ENCODE measurements at regions not wholly inside any gene's neighbourhood (a gene's known extent, or its start where the extent isn't known, plus 50 kb on each side); places are given as distances from the start of the nearest gene placed in this dataset.

DNA sequence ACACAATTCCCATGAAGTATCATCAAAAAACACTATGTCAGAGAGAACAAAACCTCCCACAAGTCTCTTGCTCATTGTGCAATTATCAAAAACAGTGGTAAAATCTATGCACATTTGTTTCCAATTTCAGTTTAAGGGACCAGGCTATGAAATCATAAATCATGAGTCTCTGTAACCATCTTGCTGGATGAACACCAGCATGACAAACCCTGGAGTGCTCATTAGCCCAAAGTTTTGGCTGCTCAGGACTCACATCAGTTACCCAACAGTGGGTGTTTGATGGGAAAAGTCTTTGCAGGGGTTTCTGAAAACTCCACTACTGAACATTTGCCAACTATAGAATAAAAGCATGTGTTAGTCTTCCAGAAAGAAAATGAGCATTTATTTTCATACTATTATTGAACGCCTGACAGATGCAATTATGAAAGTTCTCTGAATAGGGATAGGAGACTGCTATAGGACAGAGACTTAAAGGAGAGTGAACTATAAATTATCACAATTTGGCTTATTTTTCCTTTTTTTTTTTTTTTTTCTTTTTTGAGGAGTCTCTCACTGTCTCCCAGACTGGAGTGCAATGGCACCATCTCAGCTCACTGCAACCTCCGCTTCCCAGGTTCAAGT, 240.8 kb upstream of the KCNMB2 start:
- no peak for DNase-seq

DNA sequence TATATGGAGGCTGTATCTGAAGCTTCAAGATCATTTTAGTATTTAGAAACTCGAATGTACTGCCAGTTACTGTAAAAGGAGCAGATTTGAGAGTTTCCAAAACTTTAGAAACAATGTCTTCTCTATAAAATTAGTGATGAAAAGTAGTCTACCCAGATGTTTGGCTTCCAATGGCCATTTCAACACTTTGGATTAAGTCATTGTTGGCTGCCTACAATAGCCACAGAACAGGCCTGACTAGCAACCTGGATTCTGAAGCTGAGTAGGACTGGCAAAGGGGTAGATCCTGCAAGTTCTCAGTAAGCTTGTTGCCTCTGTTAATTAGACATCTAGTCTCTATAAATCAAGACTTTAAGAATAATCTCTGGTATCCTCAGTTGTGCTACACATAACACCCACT, 239.0 kb upstream of the KCNMB2 start:
- DNase-seq, result no peak

DNA sequence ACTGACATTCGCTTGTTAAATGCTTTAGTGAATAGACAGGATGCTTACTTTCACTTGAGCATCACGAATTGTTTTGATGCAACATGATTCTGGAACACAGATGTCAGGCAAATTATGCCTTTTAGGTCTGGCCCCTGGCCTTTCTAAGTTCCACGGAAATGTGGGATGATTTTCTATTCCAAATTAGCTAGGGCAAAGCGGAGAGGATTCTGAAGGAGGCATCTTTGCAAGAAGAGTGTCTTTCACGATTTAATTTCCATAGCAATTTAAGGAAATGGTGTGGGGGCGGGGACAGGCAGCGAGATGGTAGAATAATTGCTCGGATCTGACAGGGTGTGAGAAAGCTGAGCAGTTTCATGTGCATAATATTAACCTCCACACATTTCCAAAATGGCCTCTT, 238.5 kb upstream of the KCNMB2 start:
- DNase-seq, result no peak

GRCh38 chr3:178300441-178300959, 235.7 kb upstream of the KCNMB2 start:
- no peak for DNase-seq

DNA sequence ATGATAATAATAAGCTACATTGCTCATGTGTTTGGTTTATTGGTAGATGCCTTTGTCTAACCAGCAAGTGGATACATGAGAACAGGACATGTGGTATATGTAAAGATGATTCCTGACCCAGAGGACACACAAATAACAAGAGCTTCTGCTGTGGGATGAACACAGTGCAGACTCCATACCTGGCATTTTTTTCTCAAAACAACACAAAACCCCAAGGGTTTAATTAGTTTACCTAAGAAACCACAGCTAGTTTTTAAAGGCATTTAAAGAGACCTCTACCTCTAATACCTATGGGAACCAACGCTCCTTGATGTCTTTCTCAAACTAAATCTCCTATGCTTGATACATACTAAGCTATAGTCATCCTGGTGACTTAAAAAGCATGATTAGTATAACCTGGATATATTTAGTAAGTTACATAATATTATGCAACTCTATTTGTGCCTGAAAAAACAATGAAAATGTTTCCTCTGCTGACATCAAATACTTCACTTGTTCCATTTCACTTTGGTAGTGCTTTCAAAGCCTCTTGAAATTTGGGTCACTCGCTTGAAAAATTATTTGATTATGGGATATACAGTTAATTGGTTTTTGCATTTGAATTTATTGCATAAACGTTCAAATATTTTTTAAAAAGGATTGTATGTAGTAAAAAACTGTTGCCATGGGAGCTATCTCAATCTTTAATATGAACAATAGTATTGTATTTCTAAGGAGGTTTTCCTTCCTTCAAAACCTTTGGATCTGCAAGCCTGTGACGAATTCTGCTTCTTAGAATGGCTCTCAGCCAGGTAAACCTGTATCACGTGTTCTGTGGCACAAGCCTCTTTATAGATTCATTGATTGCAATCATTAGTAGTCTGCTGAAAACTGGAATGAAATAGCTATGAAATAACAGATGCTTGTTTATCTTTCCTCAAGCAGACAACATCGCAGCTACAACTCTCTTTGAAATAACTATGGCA, 233.0 kb upstream of the KCNMB2 start:
- DNase-seq, result no peak

DNA sequence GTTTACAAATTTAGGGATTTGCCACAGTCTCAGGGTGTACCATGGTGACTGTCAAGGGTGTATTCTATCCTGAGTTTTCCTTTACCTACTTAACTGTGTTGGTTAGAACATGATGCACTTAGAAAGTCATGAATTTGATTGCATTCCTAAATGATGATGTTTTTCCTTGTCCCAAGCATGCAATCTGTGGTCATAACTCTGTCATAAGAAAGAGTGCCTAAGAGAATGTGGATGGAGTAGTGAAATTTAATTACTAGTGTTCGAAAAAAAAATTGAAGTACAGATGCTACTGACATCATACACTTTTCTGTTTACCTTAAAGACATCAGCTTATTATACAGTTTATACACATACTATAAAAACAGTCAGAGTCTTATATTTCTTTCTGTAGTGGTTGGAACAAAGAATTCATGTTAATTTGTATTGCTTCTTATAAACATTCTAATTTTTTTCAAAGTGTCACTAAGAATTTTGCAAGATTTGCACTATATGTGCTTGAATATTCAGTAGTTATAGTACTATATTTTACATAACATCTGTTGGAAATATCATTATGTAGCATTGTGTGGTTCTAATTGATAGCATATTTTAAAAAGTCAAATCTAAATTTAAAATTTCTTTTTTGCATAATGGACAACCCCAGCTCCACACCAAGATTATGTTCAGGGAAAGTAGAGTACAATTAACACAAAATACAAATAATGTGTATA, 231.3 kb upstream of the KCNMB2 start:
- DNase-seq, result no peak

GRCh38 chr3:178306432-178307115, 229.7 kb upstream of the KCNMB2 start:
- no peak for DNase-seq

DNA sequence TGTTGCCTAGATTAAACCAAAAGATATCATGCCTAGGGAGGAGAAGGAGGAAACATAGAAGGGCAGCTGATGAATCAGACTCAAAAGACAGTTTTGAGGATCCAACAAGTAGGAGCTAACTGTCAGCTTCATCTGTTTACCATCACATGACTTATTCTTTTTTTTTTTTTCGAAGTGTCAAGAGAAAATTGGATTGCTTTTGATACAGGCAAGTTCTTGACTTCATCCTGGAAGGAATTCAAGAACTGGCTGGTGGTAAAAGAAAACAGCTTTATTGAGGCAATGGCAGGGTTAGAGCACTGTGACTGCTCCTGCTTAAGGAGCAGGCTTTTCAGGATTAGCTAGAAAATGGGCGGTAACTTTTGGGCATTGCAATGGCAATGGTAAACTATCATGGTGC, 227.5 kb upstream of the KCNMB2 start:
- DNase-seq, result no peak

DNA sequence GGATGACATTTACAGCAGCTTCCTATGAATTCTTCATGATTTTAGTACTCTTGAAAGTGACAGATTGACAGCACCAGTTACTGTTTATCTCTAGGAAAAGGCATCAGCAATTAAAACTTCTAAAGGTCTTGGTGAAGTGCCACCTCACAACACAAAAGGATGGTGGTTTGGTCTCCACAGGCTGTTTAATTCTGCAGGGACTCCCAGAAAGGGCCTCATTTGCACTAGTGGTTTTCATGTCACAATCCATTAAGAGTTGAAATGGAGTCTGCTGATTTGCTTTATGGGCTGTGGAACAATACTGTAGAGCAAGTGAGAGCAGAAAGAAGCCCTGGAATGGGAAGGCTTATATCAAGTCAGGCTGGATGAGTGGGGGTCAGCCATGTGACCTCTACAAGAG, 225.3 kb upstream of the KCNMB2 start:
- no peak for DNase-seq

DNA sequence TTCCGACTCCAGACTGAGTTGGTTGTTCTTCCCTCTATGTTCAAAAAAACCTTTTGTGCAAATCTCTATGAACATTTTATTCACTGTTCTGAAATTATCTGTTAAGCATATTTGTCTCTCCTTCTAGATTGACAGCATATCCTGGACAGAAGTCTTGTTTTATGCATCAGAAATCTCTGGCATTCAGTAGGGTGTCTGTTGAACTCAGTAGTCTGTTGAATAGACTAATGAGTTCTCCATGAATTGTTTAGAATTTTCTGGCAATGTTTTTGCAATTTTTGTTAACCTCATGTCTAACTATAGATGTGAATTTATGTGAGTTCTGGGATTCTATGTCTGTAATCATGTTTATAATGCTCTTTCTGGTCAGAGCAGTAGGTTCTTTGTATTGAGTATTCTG, 222.5 kb upstream of the KCNMB2 start:
- DNase-seq, result no peak

DNA sequence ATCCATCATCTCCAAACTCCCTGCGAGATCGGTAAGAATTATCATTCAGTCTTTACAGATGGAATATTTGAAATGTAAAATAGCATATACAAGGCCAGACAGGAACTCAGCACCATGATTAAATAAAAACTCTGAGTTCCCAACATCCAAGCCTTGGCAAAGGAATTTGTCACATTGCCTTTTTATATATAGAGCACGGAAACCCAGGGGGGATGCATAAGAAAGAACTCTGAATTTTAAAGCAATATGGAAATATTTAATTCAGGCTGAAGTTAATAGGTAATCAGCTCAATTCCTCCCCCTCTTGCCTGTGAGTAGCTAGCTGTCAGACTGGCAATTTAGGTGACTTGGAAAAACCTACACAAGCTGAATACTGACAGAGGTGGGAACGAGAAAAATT, 217.9 kb upstream of the KCNMB2 start:
- DNase-seq, result no peak

DNA sequence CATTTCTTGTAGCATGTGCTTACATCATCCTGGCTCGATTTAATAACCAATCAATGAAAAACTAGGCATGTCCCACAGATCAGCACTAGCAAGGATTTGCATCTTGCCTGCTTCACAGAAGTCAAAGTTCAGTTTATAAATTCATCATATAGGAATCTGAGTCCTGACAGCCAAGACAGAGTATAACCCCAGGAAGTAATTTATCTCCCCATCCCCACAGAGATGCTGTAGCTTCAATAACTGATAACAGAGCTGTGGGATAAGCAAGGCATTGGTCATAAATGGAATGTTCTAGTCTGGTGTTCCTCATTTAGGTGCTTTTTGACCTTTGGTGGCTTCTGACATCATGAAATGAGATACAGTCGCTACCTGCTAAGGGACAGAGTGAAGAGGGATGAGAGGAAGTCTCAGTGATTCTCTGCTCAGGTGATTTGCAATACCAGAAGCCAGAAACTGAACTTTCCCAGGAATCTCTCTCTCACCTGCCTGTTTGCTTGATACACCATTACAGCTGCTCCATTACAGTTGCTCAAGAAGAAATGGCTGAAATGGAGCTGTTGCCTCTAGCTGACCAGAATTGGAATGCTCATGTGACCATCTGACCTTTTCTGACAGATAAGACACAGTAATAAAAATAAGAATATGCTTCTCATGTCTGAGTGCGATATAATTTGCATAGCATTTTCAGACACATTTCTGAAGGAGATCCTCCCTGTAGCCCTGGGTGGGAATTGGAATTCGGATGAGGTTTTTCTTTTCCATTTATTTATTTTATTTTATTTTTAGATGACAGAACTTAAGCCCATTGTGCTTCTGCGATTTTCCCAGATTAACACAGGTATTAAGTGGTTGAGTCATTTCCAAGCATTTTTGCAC, 217.1 kb upstream of the KCNMB2 start:
- no peak for DNase-seq

- peak; percentile 19 for DNase-seq
Observed at GRCh38 chr3:178320456-178321351, 215.5 kb upstream of the KCNMB2 start.

DNA sequence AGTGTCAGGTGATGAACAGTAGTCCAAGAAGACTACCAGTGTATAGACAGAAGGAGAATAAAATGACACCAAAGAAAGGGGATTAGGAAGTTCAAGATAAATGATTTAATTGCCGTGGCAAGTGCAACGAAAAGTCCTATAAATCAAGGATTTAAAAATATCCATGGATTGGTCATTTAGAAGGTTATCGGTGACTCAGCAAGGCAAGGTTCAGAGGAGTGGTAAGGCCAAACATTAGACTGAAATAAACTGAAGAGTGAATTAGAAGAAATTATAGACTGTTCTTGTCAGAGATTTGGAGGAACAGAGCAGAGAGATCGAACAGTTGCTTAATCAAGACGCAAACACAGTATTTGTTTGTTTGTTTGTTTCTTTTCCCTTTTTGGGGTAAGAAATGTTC, 211.9 kb upstream of the KCNMB2 start:
- DNase-seq, result no peak

GRCh38 chr3:178325330-178325729, 210.9 kb upstream of the KCNMB2 start:
- peak; percentile 29 for DNase-seq

DNA sequence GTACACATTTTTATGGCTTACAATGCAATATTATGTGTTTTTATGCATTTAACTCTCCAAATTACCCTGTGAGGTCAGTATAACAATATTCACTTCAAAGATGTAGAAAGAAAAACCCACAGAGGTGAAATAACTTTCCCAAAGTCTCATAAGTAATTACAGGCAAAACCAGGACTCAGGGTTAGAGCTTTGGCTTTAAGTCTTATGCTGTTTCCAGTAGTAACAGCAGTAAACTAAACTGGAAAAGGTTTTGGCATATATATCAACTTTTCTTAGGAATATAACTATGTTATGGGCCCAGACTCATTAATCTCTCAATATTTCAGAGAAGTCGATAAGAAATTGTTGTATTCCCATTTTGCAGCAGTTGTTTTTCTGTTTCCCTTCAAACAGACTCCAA, 206.3 kb upstream of the KCNMB2 start:
- DNase-seq, result no peak

- DNase-seq, result no peak
Observed at GRCh38 chr3:178334239-178334638, 202.0 kb upstream of the KCNMB2 start.

DNA sequence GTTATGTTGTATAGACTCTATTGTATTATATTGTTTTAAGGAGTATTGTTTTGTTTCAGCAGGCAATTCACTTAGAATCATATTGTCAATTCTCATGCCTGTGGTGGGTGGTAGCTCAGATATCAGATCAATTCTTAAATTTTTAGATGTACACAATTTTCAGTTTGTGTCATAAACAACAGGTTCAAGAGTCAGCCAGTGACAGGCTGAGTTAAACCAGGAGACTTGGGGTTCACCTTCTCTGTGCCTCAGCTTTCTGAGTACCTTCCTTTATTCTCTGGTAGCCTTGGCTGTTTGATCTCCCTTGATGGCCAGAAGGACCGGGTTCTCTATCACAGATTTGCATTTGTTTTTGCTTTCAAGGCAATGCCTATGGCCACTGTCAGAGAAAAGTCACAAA, 199.9 kb upstream of the KCNMB2 start:
- DNase-seq, result no peak

GRCh38 chr3:178340506-178340905, 195.7 kb upstream of the KCNMB2 start:
- DNase-seq, result no peak

- DNase-seq, result no peak
Observed at GRCh38 chr3:178341636-178342035, 194.6 kb upstream of the KCNMB2 start.

GRCh38 chr3:178342111-178342510, 194.1 kb upstream of the KCNMB2 start:
- DNase-seq, result no peak
